AG08396 (cell line): ENCODE measurements at regions not wholly inside any gene's neighbourhood (a gene's known extent, or its start where the extent isn't known, plus 50 kb on each side); places are given as distances from the start of the nearest gene placed in this dataset.

ENCODE experiments used
- DNase-seq: peaks from one replicate; pipeline ENCODE4 v3.0.0; 2012; ENCODE audit warnings: low spot score, mixed read lengths

- DNase-seq = no peak
Measured at GRCh38 chr5:136529081-136529480, 163.7 kb upstream of the TRPC7 start.

DNA sequence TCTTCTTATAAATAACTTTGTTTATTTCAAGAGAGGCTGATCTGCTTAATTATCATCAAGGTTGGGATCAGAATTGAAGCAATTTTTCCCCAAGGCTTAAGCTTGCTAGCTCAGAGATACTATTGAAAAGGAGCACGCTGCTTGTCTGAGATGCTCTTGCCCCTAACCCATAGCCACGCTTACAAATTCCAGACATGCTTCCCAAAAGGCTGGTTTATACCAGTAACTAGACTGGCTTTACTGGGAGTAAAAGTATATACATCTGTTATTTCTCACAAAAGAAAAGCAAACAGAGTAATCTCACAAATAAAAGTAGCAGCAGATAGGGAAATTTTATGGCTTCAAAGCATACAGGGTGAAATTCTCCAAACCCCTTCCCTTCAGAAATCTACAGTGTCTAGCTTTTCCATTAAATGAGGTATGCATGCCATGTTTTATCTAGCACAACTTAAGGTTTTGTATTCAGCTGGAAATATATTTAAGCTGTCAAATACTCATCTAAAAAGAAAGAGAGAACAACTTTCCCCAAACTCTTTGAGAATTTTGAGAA, 163.2 kb upstream of the TRPC7 start:
- DNase-seq = no peak

DNA sequence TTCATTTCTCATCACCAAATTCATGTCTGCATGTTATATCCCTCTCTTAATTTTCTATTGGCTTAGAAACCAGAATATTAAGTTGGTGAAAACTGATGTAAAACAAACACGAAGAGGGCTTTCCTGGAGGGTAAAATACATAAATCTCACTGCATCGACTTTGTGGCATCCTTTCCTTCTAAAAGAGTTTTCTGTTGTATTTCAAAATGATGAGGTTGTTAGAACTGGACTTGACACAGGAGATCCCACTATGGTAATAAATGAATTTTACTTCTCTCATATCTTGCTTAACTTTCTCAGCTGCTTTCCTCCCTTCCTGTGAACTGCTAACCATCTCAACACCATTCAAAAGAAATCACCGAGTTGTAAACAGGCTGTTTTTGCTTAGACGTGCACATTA, 162.0 kb upstream of the TRPC7 start:
- DNase-seq = no peak

GRCh38 chr5:136526791-136527190, 161.4 kb upstream of the TRPC7 start:
- no peak for DNase-seq

DNA sequence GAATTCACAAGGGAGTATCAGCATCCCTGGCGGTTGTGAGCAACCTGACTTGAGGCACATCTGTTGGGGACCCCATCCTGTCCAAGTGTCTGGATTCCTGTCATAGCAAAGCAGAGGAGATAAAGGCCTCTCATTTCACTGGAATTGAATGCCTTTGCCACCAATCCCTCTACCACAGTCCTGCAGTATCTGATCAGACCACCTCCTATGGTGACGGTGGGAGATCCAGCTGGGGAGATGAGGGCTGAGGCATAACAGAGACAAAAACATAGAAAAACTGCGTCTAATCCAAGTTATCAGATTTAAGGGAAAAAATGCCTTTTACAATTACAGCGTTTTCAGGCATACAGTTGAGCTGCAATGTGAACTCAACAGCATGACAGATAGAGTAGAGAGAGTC, 160.7 kb upstream of the TRPC7 start:
- no peak for DNase-seq

- no peak for DNase-seq
Measured at GRCh38 chr5:136525597-136525996, 160.3 kb upstream of the TRPC7 start.

- no peak for DNase-seq
Measured at GRCh38 chr5:136522217-136522956, 157.0 kb upstream of the TRPC7 start.

DNA sequence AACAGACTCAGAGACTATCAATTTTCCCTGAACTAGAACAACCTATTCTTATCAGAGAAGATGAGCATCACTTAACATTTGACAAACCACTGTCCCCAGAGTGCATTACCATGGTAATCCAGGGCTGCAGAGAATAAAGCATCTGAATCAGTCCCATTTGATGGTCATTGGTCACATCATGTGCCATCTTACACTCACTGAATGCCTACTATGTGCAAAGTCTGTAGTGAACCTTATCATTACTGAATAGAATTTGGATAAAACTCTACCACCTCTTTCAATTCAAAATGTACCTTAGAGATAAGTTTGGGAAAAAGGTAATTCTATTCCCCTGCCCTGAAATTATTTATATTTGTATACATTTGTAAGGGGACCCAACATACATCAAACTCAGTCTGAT, 156.4 kb upstream of the TRPC7 start:
- DNase-seq = no peak

DNA sequence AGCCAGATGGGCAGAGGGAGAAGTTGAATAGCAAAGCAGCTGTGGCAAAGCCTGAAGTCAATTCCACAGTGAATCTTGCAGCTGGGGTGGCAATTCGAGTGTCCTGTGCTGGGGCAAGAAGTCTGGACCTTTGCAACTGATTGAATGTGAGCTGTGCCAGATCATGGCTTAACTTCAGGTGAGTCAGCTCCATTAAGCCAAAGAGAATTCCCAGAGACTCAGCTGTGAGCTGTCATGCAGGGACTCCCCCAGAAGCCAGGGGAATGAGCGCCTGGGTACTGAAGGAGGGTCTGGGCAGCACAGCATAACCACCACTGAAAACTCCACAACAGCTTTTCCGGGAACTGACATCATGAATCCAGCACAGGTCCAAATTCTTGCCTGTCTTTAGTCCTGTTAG, 153.5 kb upstream of the TRPC7 start:
- no peak for DNase-seq

DNA sequence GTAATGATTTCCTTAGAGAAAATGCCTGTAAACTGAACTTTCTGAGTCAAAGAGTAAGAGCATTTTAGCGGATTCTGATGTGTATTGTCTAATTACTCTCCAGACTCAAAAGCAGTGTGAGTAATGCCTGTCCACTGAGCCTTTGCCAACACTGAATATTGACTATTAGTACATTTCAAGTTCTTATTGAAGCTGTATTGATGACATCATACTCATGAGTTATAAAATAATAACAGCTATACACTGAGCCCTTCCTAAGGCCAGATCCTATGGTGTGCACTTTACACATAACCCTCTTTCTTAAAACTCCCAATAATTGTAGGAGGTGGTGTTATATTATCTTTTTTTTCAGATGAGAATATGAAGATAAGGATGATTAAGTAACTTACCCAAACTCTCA, 152.8 kb upstream of the TRPC7 start:
- no peak for DNase-seq

DNA sequence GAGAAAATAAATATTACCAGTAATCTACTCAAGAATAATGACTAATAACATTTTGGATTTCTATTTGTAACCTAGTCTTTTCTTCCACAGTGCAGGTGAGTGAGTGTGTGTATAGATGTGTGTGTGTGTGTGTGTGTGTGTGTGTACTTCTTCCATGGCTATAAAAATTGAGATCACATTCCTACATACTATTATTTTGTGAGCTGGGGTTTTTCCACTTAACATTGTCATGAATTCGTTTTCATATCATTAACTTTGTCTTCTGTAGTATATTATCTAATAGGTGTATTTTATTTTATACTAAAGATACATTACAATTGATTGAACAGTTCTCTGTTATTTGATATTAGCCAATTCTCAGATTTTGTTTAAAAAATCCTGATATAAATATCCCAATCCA, 152.4 kb upstream of the TRPC7 start:
- DNase-seq = no peak

DNA sequence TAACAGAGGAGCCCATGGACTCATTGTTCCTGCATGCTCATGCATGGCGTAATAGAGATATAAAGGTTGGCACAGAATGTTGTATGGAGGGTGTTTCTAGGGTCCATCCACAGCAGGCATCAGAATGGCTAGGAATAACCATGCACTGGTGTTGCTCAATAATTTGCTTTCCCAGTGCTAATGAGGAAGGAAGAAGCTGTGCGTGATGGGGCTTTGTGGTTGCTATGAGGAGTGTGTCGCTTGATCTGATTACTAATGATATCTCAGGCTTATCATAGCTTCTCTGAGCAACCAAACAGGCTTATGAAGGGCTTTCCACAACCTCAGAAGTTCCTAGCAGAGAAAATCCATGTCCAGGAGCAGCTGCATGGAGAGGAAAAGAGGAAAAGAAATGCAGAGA, 151.3 kb upstream of the TRPC7 start:
- DNase-seq = no peak

DNA sequence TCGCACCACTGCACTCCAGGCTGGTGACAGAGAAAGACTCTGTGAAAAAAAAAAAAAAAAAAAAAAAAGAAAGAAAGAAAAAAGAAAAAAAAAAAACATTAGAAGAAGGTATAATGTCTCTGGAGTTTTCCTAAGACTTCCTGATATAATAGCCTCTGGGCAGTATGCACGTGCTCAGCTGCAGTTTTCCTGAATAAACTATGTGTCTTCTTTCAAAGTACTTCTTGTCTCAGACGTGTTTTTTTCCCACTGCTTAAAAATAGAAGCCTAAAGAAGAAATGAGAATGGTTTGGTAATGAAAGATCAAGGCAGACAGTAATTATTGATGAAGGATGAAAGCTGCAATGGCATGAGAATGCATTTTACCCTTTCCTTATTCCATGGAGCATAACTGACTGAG, 148.1 kb upstream of the TRPC7 start:
- DNase-seq = no peak

- no peak for DNase-seq
Measured at GRCh38 chr5:136511046-136511445, 145.7 kb upstream of the TRPC7 start.

DNA sequence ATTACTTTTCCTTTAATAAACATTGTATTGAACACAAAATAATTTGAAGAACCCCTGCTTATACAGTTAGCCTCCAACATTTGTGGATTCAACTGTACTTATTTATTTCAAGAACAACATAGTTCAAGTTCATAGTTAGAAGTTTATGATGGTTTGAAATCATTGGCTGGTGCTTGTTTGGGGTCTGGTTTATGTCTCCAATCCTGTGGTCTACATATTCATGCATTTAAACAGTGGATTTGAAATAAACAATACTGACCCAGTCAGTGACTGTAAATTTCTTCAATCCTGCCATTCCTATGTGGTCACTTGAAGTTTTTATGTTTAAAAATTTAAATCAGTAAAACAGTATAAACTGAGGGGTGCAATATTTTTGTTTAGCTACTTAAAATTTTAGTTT, 145.1 kb upstream of the TRPC7 start:
- no peak for DNase-seq

GRCh38 chr5:136506131-136506530, 140.8 kb upstream of the TRPC7 start:
- DNase-seq = no peak

DNA sequence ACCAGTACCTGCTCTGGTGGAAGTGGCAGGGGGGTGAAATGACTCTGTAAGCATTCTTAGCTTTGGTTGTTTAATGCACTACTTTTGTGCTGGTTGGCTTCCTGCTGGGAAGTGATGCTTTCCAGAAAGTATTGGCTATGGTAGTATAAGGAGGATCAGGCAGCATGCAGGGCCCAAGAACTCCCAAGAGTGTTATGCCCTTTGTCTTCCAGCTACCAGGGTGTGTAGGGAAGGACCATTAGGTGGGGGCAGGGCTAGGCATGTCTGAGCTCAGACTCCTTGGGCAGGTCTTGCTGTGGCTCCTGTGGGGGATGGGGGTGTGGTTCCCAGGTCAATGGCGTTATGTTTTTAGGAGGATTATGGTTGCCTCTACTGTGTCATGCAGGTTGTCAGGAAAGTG, 135.8 kb upstream of the TRPC7 start:
- no peak for DNase-seq

DNA sequence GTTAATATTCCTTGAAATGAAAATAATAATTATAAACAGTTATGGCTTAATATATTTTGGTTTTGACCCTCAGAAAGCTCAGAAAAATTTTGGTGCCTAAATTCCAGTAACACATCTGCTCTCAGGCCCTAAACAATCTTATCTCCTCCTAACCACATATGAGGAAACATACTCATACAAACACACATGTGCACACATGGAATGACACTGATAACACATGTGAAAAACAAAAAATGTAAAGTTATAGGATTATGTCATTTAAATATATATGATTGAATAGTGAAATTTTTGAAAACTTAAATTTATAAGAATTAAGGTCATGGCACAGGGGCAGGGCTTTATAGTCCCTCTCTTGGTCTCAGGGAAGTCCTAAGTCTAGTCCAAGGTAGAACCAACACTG, 127.2 kb upstream of the TRPC7 start:
- DNase-seq = no peak

DNA sequence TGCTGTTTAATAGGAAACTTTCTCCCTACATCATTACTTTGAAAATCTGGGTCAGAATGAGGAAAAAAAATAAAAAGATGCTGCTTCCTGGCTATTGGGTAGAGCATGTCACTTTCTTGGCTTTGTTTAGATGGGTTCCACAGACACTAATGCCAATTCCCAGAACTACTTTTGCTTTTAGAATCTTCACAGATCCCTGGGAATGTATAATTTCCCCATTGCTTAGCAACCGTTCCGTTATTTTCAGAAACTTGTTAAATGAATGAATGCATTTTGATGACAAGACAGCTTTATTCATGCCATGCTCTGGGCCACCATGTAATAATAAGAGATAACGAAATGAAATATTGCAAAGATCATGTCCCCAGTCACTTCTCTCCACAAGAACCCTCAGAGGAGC, 126.5 kb upstream of the TRPC7 start:
- no peak for DNase-seq

DNA sequence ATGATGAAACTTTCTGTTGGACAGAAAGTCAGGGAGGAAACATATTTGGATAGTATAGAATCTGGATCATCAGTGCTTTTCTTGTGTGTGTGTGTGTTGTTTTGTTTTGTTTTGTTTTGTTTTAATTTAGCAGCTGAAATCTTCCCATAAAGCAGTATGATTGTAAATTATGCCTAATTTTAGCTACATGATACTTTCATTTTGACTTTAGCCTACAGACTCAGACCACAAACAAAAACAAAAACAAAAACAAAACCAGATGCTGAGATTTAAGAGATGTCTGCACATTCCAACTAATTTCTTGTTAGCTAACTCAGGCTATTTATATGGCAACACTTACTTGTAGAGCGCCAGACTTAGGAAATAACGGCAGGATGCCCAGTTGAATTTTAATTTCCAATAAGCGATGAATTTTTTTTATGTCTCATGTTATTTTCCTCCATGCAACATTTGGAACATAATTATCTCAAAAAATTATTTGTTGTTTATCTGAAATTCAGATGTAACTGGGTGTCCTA, 119.5 kb upstream of the TRPC7 start:
- no peak for DNase-seq

- no peak for DNase-seq
Measured at GRCh38 chr5:136482206-136482605, 116.9 kb upstream of the TRPC7 start.

DNA sequence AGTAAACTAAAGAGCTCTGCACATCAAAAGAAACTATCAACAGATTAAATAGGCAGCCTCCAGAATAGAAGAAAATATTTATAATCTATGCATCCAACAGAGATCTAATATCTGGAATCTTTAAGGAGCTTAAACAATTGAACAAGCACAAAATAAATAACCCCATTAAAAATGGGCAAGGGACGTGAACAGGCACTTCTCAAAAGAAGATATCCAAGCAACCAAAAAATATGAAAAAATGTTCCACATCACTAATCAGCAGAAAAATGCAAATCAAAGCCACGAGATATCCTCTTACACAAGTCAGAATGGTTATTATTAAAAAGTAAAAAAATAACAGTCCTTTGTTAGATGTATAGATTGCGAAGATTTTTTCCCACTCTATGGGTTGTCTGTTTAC, 109.1 kb upstream of the TRPC7 start:
- no peak for DNase-seq

- DNase-seq = no peak
Measured at GRCh38 chr5:136467632-136468031, 102.3 kb upstream of the TRPC7 start.

DNA sequence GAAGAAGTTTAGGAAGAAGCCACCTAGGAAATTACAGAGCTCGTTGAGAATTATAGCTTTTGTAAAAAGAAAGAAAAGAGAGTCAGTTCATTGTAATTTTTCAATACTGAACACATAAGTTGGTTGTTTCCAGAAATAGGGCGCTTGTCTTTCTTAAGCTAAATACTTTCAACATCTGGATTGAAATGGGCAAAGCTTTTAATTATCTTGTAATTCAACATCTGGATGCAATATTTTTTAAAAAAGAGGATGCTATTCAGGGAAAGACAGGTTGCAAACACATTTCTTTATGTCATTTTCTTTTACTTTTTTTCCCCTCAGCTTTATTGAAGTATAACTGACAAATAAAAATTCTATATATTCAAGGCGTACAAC, 100.7 kb upstream of the TRPC7 start:
- no peak for DNase-seq
